ENCODE measurements at regions not wholly inside any gene's neighbourhood (a gene's known extent, or its start where the extent isn't known, plus 50 kb on each side); places are given as distances from the start of the nearest gene placed in this dataset.

DNA sequence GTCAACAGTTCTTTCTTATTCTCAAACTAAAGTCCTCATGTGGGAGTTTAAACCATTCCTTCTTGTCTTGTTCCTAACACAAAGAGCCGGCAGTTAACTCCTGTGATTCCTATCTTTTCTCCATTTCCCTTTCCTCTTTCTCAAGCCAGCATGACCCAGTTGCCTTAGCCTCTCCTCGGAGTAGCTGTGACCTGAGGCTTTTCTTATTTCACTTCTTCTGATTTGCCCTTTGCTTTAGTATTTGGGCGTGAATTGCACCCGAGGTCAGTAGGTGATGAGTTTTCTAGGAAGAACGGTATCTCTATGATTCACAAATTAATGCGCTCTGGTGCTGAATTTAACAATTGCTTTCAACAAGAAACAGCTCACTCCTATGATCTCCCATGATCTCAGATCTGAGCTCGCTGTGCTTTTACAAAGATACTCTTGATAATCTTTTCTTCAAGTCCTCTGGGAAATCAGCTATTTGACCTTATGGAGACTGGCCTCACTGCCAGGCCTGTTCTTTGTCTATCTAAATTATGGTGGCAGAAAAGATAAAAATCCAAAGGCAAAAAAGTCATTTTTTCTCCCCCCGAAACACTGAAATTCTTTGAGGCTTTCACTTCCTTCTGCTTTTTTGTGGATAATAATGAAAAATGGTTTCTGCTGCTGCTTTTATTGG is 184.6 kb downstream of the JCAD start:
- Histone ChIP-seq H3K36me3 (ENCODE audit: insufficient read depth, low read length) (no peaks in the 10 kb centered on the region), H3K4me3 (no peak overlapping the region), H3K9ac (ENCODE audit: insufficient read length) (no peak overlapping the region), H3K9me3 (ENCODE audit: low read depth, low read length) (no peaks in the 10 kb centered on the region), H3K27ac (no peak overlapping the region)
- no peak for DNase-seq (ENCODE audit: low read depth, low spot score)
- no peak for TF ChIP-seq EZH2 (IDR thresholded peaks at IDR 0.05)
- no peak for TF ChIP-seq FOXP2 (optimal IDR thresholded peaks at IDR 0.05; ENCODE audit: control extremely low read depth, extremely low read length, insufficient read depth)
- no peak for TF ChIP-seq POLR2AphosphoS5 (IDR thresholded peaks at IDR 0.05; ENCODE audit: borderline replicate concordance, low read depth, low read length)

GRCh38 chr10:29873941-29874484 is 185.4 kb downstream of the JCAD start:
- TF ChIP-seq FOXP2 (optimal IDR thresholded peaks at IDR 0.05; ENCODE audit: control extremely low read depth, extremely low read length, insufficient read depth) (no peak), EZH2 (IDR thresholded peaks at IDR 0.05) (no peak), POLR2AphosphoS5 (IDR thresholded peaks at IDR 0.05; ENCODE audit: borderline replicate concordance, low read depth, low read length) (no peak)
- Histone ChIP-seq H3K9ac (ENCODE audit: insufficient read length) (no peak overlapping the region), H3K27ac (no peak overlapping the region), H3K36me3 (ENCODE audit: insufficient read depth, low read length) (no peaks in the 10 kb centered on the region), H3K4me3 (no peak overlapping the region), H3K9me3 (ENCODE audit: low read depth, low read length) (no peaks in the 10 kb centered on the region)
- DNase-seq (ENCODE audit: low read depth, low spot score) = no peak

DNA sequence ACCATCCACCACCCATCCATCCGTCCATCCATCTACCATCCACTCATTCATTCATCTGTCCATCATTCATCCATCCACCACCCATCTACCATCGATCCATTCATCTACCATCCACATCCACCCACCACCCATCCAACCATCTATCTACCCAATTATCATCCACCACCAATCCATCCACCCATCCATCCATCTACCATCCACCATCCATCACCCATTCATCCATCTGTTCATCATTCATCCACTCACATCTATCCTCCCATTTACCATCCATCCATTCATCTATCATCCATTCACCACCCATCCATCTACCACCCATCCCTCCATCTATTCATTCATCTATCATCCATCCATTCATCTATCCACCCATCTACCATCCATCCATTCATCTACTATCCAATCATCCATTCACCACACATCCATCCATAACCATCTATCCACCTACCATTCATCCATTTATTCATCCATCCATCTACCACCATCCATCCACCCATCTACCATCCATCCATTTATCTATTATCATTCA is 188.8 kb downstream of the JCAD start:
- no peaks in the 10 kb centered on the region for H3K36me3 ChIP-seq (ENCODE audit: insufficient read depth, low read length)
- no peak for DNase-seq (ENCODE audit: low read depth, low spot score)
- no peak overlapping the region for H3K27ac ChIP-seq
- H3K9ac ChIP-seq (ENCODE audit: insufficient read length) = no peak overlapping the region
- H3K4me3 ChIP-seq = no peak overlapping the region
- TF ChIP-seq POLR2AphosphoS5 (IDR thresholded peaks at IDR 0.05; ENCODE audit: borderline replicate concordance, low read depth, low read length) (no peak), FOXP2 (optimal IDR thresholded peaks at IDR 0.05; ENCODE audit: control extremely low read depth, extremely low read length, insufficient read depth) (no peak), EZH2 (IDR thresholded peaks at IDR 0.05) (no peak)
- no peaks in the 10 kb centered on the region for H3K9me3 ChIP-seq (ENCODE audit: low read depth, low read length)

- Histone ChIP-seq H3K9ac (ENCODE audit: insufficient read length) (no peak overlapping the region), H3K27ac (no peak overlapping the region), H3K9me3 (ENCODE audit: low read depth, low read length) (no peaks in the 10 kb centered on the region), H3K36me3 (ENCODE audit: insufficient read depth, low read length) (no peaks in the 10 kb centered on the region), H3K4me3 (no peak overlapping the region)
- TF ChIP-seq FOXP2 (optimal IDR thresholded peaks at IDR 0.05; ENCODE audit: control extremely low read depth, extremely low read length, insufficient read depth) (no peak), POLR2AphosphoS5 (IDR thresholded peaks at IDR 0.05; ENCODE audit: borderline replicate concordance, low read depth, low read length) (no peak), EZH2 (IDR thresholded peaks at IDR 0.05) (no peak)
- no peak for DNase-seq (ENCODE audit: low read depth, low spot score)
These were observed 189.8 kb downstream of the JCAD start for GRCh38 chr10:29869593-29869992.

- H3K36me3 ChIP-seq (ENCODE audit: insufficient read depth, low read length) = no peaks in the 10 kb centered on the region
- H3K9ac ChIP-seq (ENCODE audit: insufficient read length) = no peak overlapping the region
- no peak overlapping the region for H3K4me3 ChIP-seq
- TF ChIP-seq FOXP2 (optimal IDR thresholded peaks at IDR 0.05; ENCODE audit: control extremely low read depth, extremely low read length, insufficient read depth) (no peak), POLR2AphosphoS5 (IDR thresholded peaks at IDR 0.05; ENCODE audit: borderline replicate concordance, low read depth, low read length) (no peak), EZH2 (IDR thresholded peaks at IDR 0.05) (no peak)
- H3K27ac ChIP-seq = no peak overlapping the region
- H3K9me3 ChIP-seq (ENCODE audit: low read depth, low read length) = no peaks in the 10 kb centered on the region
- DNase-seq (ENCODE audit: low read depth, low spot score) = no peak
These were observed 193.0 kb downstream of the JCAD start for GRCh38 chr10:29866356-29866755.

DNA sequence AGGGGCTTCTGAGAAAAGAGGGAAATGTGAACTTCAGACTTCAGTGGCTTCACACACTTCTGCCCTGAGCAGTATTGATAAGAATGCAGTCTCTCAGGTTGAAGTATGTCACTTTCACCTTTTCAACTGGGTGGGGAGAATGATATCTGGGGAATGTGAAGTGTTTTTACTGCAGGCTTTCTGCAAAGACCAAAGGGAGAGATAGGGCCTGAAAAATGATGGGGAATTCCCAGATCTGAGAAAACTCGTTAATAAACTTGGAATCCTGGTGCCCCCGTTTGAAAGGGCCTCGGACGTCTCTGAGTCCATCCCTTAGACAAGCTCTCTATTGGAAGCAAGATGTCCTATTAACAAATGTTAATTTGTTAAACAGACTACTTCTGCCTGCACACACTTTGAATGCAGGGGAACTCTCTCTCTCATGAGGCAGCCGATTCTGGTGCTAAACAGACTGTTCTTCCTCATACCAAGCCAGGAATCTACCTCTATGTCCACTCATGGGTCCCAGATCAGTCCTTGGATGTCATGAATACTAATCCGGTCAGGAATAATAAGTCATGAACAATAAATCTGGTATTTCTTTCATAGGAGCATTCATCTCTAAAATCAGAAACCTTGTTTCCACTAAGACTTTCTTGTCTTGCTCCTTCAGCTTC is 193.6 kb downstream of the JCAD start:
- no peak for DNase-seq (ENCODE audit: low read depth, low spot score)

GRCh38 chr10:29862923-29863614 is 196.3 kb downstream of the JCAD start:
- H3K4me3 ChIP-seq = no peak overlapping the region
- DNase-seq (ENCODE audit: low read depth, low spot score) = no peak
- H3K9me3 ChIP-seq (ENCODE audit: low read depth, low read length) = no peaks in the 10 kb centered on the region

More for the DNA sequence above, 193.6 kb downstream of the JCAD start:
- Histone ChIP-seq H3K9ac (ENCODE audit: insufficient read length) (no peak overlapping the region), H3K9me3 (ENCODE audit: low read depth, low read length) (no peaks in the 10 kb centered on the region), H3K36me3 (ENCODE audit: insufficient read depth, low read length) (no peaks in the 10 kb centered on the region), H3K4me3 (no peak overlapping the region), H3K27ac (no peak overlapping the region)
- TF ChIP-seq POLR2AphosphoS5 (IDR thresholded peaks at IDR 0.05; ENCODE audit: borderline replicate concordance, low read depth, low read length) = no peak
- no peak for TF ChIP-seq EZH2 (IDR thresholded peaks at IDR 0.05)
- no peak for TF ChIP-seq FOXP2 (optimal IDR thresholded peaks at IDR 0.05; ENCODE audit: control extremely low read depth, extremely low read length, insufficient read depth)

More at GRCh38 chr10:29862923-29863614, 196.3 kb downstream of the JCAD start:
- Histone ChIP-seq H3K36me3 (ENCODE audit: insufficient read depth, low read length) (no peaks in the 10 kb centered on the region), H3K9ac (ENCODE audit: insufficient read length) (no peak overlapping the region), H3K27ac (no peak overlapping the region)
- TF ChIP-seq POLR2AphosphoS5 (IDR thresholded peaks at IDR 0.05; ENCODE audit: borderline replicate concordance, low read depth, low read length) = no peak
- no peak for TF ChIP-seq EZH2 (IDR thresholded peaks at IDR 0.05)
- TF ChIP-seq FOXP2 (optimal IDR thresholded peaks at IDR 0.05; ENCODE audit: control extremely low read depth, extremely low read length, insufficient read depth) = no peak

Data from SK-N-MC (cell line).